Ovary (tissue), 3 donors: ENCODE measurements at regions not wholly inside any gene's neighbourhood (a gene's known extent, or its start where the extent isn't known, plus 50 kb on each side); places are given as distances from the start of the nearest gene placed in this dataset.

Experiments used
- CTCF ChIP-seq, 3 donors: fragments of 450-650 bp in 2 of 3; fragments of 200-600 bp in 1 of 3; IDR thresholded peaks; one replicate each; pipeline versions ENCODE4 v1.5.1 to v1.8.0; 2016 to 2022; ENCODE audit warnings: antibody characterized with exemption in 3 of 3, mild to moderate bottlenecking in 1 of 3
- EP300 ChIP-seq: sonication (generic); formaldehyde crosslinking; IDR thresholded peaks from one replicate; pipeline ENCODE4 v1.6.1; 2017; ENCODE audit warnings: antibody characterized with exemption
- POLR2A ChIP-seq: fragments of 450-650 bp; IDR thresholded peaks from one replicate; pipeline ENCODE4 v1.6.1; 2017; ENCODE audit warnings: antibody characterized with exemption, mild to moderate bottlenecking, moderate library complexity
- donor health status: DM: no; HTN: no; CAD: no.

DNA sequence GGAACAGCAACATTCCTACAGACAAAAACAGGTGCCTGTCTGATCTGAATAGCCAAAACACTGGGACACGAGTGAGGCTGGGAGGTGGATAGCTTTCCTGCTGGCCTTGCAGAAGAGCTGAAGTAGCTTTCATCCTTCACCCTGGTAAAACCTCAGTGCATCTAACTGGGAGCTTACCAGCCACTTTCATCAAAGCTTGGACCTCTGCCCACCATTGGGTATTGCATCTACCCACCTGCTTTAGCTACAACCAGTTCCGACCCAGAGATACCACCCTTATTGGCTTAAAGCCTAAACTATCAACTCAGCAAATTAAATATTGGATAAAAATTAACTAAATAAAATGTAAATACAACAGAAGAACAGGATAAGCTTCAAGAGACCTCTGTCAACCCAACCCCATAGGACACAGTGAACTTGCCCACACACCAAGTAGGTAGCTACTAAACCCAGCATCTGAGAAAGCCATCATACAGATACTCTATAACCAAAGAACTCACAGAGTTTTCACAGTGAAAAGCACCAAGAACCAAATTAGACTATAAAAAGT, 866.3 kb downstream of the FSCB start:
- TF ChIP-seq CTCF (IDR thresholded peaks at IDR 0.05) (no peak), POLR2A (no peak), EP300 (no peak)
